ENCODE measurements at regions not wholly inside any gene's neighbourhood (a gene's known extent, or its start where the extent isn't known, plus 50 kb on each side); places are given as distances from the start of the nearest gene placed in this dataset.

DNA sequence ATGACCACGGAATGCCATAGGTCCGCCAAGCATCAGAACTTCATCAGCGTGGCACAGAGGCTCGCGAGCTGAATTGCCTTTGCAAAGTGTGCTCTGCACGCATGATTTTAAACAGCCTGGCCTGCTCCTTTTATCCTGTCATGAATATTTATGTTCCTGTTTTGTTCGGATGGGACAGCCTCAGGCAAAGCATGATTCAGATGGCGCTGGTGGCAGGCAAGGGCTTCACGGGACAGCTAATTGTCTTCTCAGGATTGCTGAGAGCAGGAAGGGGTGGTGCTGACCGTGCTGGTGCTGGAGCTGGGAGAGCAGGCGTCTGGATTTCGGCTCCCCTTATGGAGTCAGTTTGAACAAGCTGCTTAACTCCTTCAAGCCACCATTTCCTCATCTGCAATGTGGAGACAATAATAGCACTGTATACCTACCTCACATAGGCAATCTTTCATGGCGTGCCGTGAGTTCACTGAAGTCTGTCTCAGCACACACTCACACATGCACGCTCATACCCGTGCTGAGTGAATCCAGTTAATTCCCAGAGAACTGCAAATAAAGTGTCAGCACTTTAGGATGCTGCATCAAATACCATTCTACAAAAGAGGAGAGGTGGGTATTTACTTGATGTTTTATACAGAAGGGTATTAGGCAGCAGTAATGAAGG is 79.7 kb upstream of the APCDD1 start:
- no peak overlapping the region for H3K4me3 ChIP-seq (ENCODE audit: low read length)
- no peak overlapping the region for H3K4me2 ChIP-seq (ENCODE audit: low read length)
- H3K27ac ChIP-seq (ENCODE audit: low read depth, low read length): no peak overlapping the region
- H3K4me1 ChIP-seq (ENCODE audit: control insufficient read depth, low read length): no peaks in the 10 kb centered on the region
- no peaks in the 10 kb centered on the region for H3K79me2 ChIP-seq (ENCODE audit: control insufficient read depth, low read length)
- no peaks in the 10 kb centered on the region for H3F3A ChIP-seq (ENCODE audit: control insufficient read depth, insufficient read depth)
- TF ChIP-seq, protein P1, sequence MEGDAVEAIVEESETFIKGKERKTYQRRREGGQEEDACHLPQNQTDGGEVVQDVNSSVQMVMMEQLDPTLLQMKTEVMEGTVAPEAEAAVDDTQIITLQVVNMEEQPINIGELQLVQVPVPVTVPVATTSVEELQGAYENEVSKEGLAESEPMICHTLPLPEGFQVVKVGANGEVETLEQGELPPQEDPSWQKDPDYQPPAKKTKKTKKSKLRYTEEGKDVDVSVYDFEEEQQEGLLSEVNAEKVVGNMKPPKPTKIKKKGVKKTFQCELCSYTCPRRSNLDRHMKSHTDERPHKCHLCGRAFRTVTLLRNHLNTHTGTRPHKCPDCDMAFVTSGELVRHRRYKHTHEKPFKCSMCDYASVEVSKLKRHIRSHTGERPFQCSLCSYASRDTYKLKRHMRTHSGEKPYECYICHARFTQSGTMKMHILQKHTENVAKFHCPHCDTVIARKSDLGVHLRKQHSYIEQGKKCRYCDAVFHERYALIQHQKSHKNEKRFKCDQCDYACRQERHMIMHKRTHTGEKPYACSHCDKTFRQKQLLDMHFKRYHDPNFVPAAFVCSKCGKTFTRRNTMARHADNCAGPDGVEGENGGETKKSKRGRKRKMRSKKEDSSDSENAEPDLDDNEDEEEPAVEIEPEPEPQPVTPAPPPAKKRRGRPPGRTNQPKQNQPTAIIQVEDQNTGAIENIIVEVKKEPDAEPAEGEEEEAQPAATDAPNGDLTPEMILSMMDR (IDR thresholded peaks at IDR 0.05; ENCODE audit: low read depth, low read length, poor library complexity, severe bottlenecking): no peak
- no peak for TF ChIP-seq EZH2phosphoT487 (IDR thresholded peaks at IDR 0.05; ENCODE audit: borderline replicate concordance, low read length)
- H3K9me2 ChIP-seq (replicated peaks; ENCODE audit: control insufficient read depth, low read length): no peaks in the 10 kb centered on the region
- no peaks in the 10 kb centered on the region for H4K20me1 ChIP-seq (ENCODE audit: control insufficient read depth, insufficient read depth, low read depth, low read length)
- no peaks in the 10 kb centered on the region for H3K9me3 ChIP-seq (ENCODE audit: control insufficient read depth, insufficient read depth, low read length)
- no peaks in the 10 kb centered on the region for H3K36me3 ChIP-seq (ENCODE audit: control insufficient read depth, low read length)
- peaks cover 3% of the 10 kb centered on the region; the same call in 1 of the 2 replicates for H3K27me3 ChIP-seq (ENCODE audit: control insufficient read depth, low read length)

DNA sequence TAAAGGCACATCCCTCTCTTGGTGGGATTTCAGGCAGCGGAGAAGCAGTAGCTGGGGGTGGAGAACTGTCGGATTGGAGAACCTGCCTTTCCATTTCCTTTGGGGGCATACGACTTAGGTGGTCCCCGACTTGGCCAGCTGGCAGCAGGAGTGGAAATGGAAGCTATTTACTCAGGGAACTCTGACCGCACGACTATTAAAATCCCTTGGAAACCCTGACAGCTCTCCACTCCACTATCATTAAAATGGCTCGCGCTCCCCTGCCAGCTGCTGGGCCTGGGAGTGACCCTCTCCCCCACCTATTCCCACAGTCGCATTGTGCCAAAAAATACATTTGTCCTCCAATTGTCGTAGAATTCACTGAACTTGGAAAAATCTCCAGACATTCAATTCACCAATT is 77.7 kb upstream of the APCDD1 start:
- H3K4me1 ChIP-seq (ENCODE audit: control insufficient read depth, low read length): no peaks in the 10 kb centered on the region
- H3K9me3 ChIP-seq (ENCODE audit: control insufficient read depth, insufficient read depth, low read length): no peaks in the 10 kb centered on the region
- peaks cover 3% of the 10 kb centered on the region; the same call in 1 of the 2 replicates for H3K27me3 ChIP-seq (ENCODE audit: control insufficient read depth, low read length)
- H3K4me3 ChIP-seq (ENCODE audit: low read length): no peak overlapping the region
- no peak overlapping the region for H3K27ac ChIP-seq (ENCODE audit: low read depth, low read length)
- H3F3A ChIP-seq (ENCODE audit: control insufficient read depth, insufficient read depth): no peaks in the 10 kb centered on the region
- TF ChIP-seq, protein P1 (IDR thresholded peaks at IDR 0.05; ENCODE audit: low read depth, low read length, poor library complexity, severe bottlenecking): no peak
- no peak for TF ChIP-seq EZH2phosphoT487 (IDR thresholded peaks at IDR 0.05; ENCODE audit: borderline replicate concordance, low read length)
- H3K4me2 ChIP-seq (ENCODE audit: low read length): no peak overlapping the region
- no peaks in the 10 kb centered on the region for H4K20me1 ChIP-seq (ENCODE audit: control insufficient read depth, insufficient read depth, low read depth, low read length)
- H3K9me2 ChIP-seq (replicated peaks; ENCODE audit: control insufficient read depth, low read length): no peaks in the 10 kb centered on the region
- no peaks in the 10 kb centered on the region for H3K79me2 ChIP-seq (ENCODE audit: control insufficient read depth, low read length)
- H3K36me3 ChIP-seq (ENCODE audit: control insufficient read depth, low read length): no peaks in the 10 kb centered on the region

- Histone ChIP-seq H3K9me2 (replicated peaks; ENCODE audit: control insufficient read depth, low read length) (no peaks in the 10 kb centered on the region), H3K36me3 (ENCODE audit: control insufficient read depth, low read length) (no peaks in the 10 kb centered on the region), H3K27ac (ENCODE audit: low read depth, low read length) (no peak overlapping the region), H3F3A (ENCODE audit: control insufficient read depth, insufficient read depth) (no peaks in the 10 kb centered on the region), H3K4me3 (ENCODE audit: low read length) (no peak overlapping the region), H3K4me2 (ENCODE audit: low read length) (no peak overlapping the region), H4K20me1 (ENCODE audit: control insufficient read depth, insufficient read depth, low read depth, low read length) (no peaks in the 10 kb centered on the region), H3K4me1 (ENCODE audit: control insufficient read depth, low read length) (no peaks in the 10 kb centered on the region), H3K9me3 (ENCODE audit: control insufficient read depth, insufficient read depth, low read length) (no peaks in the 10 kb centered on the region), H3K79me2 (ENCODE audit: control insufficient read depth, low read length) (no peaks in the 10 kb centered on the region), H3K27me3 (ENCODE audit: control insufficient read depth, low read length) (peaks cover 6% of the 10 kb centered on the region; the same call in 1 of the 2 replicates)
- TF ChIP-seq, protein P1 (IDR thresholded peaks at IDR 0.05; ENCODE audit: low read depth, low read length, poor library complexity, severe bottlenecking): no peak
- TF ChIP-seq EZH2phosphoT487 (IDR thresholded peaks at IDR 0.05; ENCODE audit: borderline replicate concordance, low read length): no peak
These were observed 76.5 kb upstream of the APCDD1 start for GRCh38 chr18:10377956-10378355.
